Kidney epithelial cell (primary cell): ENCODE measurements at regions not wholly inside any gene's neighbourhood (a gene's known extent, or its start where the extent isn't known, plus 50 kb on each side); places are given as distances from the start of the nearest gene placed in this dataset.

ENCODE experiments used
- DNase-seq: peaks from one replicate; pipeline ENCODE4 v3.0.0-alpha.2; 2010; ENCODE audit warnings: low read depth
- H3K27me3 ChIP-seq: 2 replicates; pipeline ENCODE4 v1.6.0; 2011; ENCODE audit warnings: low read length; ENCODE audit not compliant: control insufficient read depth, insufficient read depth
- H3K36me3 ChIP-seq: 2 replicates; pipeline ENCODE4 v1.5.1; 2011; ENCODE audit warnings: low read length; ENCODE audit not compliant: control insufficient read depth, insufficient read depth
- H3K4me3 ChIP-seq: 2 replicates; pipeline ENCODE4 v1.5.1; 2011; ENCODE audit warnings: low read depth, mild to moderate bottlenecking, control low read depth, low read length
- TF ChIP-seq, protein P1 (sequence below): IDR thresholded peaks from 2 replicates; pipeline ENCODE4 v1.5.1; 2011; ENCODE audit warnings: mild to moderate bottlenecking, moderate library complexity, low read length, control low read depth, inconsistent platforms; ENCODE audit not compliant: insufficient read depth, poor library complexity, severe bottlenecking

- no peak for DNase-seq
- Histone ChIP-seq H3K4me3 (no peak overlapping the region), H3K36me3 (no peaks in the 10 kb centered on the region), H3K27me3 (no peaks in the 10 kb centered on the region)
- TF ChIP-seq, protein P1, sequence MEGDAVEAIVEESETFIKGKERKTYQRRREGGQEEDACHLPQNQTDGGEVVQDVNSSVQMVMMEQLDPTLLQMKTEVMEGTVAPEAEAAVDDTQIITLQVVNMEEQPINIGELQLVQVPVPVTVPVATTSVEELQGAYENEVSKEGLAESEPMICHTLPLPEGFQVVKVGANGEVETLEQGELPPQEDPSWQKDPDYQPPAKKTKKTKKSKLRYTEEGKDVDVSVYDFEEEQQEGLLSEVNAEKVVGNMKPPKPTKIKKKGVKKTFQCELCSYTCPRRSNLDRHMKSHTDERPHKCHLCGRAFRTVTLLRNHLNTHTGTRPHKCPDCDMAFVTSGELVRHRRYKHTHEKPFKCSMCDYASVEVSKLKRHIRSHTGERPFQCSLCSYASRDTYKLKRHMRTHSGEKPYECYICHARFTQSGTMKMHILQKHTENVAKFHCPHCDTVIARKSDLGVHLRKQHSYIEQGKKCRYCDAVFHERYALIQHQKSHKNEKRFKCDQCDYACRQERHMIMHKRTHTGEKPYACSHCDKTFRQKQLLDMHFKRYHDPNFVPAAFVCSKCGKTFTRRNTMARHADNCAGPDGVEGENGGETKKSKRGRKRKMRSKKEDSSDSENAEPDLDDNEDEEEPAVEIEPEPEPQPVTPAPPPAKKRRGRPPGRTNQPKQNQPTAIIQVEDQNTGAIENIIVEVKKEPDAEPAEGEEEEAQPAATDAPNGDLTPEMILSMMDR: no peak
Observed at GRCh38 chr2:196566961-196567666, 72.4 kb upstream of the CCDC150 start.

DNA sequence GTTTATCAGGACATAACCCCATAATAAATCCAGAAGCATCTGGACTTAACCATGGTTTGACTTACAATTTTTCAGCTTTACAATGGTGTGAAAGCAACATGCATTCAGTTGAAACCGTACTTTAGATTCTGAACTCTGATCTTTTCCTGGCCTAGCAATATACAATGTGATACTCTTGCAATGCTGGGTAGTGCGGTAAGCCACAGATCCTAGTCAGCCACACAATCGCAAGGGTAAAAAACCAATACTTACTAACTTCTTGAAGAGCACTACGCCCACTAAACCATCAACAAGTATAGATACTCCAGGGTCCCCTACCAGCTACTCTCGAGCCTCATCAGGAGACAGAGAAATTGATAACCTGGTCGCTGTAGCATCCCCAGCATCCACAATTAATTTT is 71.0 kb upstream of the CCDC150 start:
- Histone ChIP-seq H3K27me3 (no peaks in the 10 kb centered on the region), H3K36me3 (no peaks in the 10 kb centered on the region), H3K4me3 (no peak overlapping the region)
- DNase-seq: no peak
- TF ChIP-seq, protein P1: no peak

DNA sequence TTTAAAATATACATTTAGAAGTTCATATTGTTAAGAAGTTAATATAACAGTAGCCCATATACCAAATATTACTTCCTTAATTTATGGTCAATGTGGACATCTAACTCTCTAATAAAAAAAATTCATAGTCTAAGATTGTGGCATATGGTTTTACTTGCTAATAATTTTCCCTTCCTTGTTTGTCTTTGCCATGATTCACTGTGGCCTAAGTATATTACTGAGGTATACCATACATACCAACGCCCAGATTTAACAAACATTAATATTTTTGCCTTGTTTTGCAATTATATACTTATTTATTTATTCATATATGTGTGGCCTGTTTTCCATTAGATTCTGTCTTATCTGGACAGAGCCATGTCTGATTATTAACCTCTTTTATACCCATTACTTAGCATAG is 54.6 kb upstream of the CCDC150 start:
- Histone ChIP-seq H3K4me3 (no peak overlapping the region), H3K36me3 (no peaks in the 10 kb centered on the region), H3K27me3 (no peaks in the 10 kb centered on the region)
- TF ChIP-seq, protein P1: no peak
- DNase-seq: no peak

DNA sequence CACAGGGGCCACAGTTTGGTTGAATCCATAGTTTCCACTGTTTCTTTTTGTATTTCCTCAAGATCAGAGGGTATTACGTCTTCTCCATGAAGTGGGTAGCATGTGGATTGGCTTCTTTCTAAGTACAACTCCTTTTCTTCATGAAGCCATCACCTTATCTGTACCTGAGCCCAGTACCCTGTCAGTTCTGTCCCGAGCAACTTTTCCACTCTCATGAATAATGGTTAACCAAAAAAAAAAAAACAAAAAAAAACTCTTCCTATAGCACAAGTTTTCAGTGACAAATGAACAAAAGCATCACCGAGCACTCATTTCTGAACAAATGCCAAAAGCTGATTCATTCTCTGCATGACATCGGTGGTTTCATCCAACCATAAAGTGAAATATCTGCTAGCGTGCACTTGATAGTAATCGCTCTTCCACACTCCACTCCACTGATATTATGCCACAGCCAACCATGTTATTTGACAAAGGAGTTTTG is 53.0 kb upstream of the CCDC150 start:
- Histone ChIP-seq H3K27me3 (no peaks in the 10 kb centered on the region), H3K36me3 (no peaks in the 10 kb centered on the region), H3K4me3 (no peak overlapping the region)
- TF ChIP-seq, protein P1: no peak
- peak; percentile 58 for DNase-seq

DNA sequence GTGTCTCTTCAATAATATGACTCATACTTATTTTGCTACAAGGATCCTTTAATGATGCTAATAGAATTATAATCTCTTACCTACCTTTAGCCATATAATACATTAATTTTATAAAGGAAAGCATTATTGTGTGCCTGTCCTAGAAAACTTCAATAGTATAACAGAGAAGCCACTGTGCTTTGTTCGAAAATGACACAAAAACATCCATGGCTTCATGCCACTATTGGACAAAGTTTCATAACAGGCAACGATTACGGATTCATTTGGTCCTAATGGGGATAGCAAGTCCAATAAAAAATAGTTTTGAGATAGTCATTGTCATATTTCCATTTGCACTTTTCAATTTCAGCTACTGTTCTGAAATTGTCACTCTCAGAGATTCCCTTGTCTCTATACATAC is 52.5 kb upstream of the CCDC150 start:
- DNase-seq: no peak
- no peaks in the 10 kb centered on the region for H3K36me3 ChIP-seq
- no peak overlapping the region for H3K4me3 ChIP-seq
- H3K27me3 ChIP-seq: no peaks in the 10 kb centered on the region
- TF ChIP-seq, protein P1: no peak

DNA sequence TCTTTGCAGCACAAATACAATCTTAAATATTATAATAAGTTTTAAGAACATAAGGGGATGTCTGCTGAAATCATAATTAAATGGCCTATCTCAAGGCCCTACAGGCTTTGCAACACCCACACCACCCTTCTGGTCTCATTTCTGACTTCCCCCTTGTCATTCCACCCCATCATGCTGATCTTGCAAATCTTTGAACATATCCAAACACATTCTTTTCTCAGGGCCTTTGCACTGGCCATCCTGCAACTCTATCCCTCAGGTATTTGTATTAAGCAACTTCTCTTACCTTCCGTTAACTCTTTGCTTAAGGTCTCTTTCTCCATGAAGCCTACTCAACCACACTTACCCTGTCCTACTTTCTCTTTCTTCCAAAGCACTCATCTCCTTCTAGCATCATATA is 51.8 kb upstream of the CCDC150 start:
- no peak overlapping the region for H3K4me3 ChIP-seq
- no peak for DNase-seq
- TF ChIP-seq, protein P1: no peak
- H3K27me3 ChIP-seq: no peaks in the 10 kb centered on the region
- no peaks in the 10 kb centered on the region for H3K36me3 ChIP-seq
